A549 (cell line): ENCODE measurements at regions not wholly inside any gene's neighbourhood (a gene's known extent, or its start where the extent isn't known, plus 50 kb on each side); places are given as distances from the start of the nearest gene placed in this dataset.

Experiments
- ATAC-seq, 2 experiments: fragments of 200-7000 bp in 1 of 2; fragments of >200 bp in 1 of 2; cut with Nextera tagmentation in 1 of 2; cut with Tn5 transposase in 1 of 2; 3 replicates each; pipeline versions ENCODE4 v1.8.0 to v1.9.1; 2018 to 2020; ENCODE audit warnings: mild to moderate bottlenecking in 1 of 2, moderate library complexity in 1 of 2
- CTCF ChIA-PET: fragments of 300-600 bp; sonication (Branson Sonifier 250); formaldehyde crosslinking; extraction: SDS; loops from one replicate; lab custom pipeline; 2021; ENCODE audit warnings: antibody characterized with exemption, inconsistent platforms; lab: Yijun Ruan, JAX
- POLR2A ChIA-PET: fragments of 350-600 bp; formaldehyde crosslinking; extraction: SDS; loops from one replicate; lab custom pipeline; 2021; ENCODE audit warnings: antibody characterized with exemption, inconsistent platforms; lab: Yijun Ruan, JAX
- DNase-seq, 2 experiments: peaks; one replicate each; pipeline versions ENCODE4 v3.0.0 to v3.0.0-alpha.2; 2011 to 2016; ENCODE audit warnings: low read depth in 1 of 2, low spot score in 1 of 2
- FAIRE-seq: peaks from 2 replicates; lab custom pipeline; 2011; peaks lifted over from hg19 to GRCh38; lab: Jason Lieb, UNC
- H3K27ac ChIP-seq, 2 experiments: fragments of >200 bp; sonication (Bioruptor Twin); formaldehyde crosslinking; 3 replicates each; pipeline ENCODE4 v1.5.1; 2016 to 2017
- H3K4me1 ChIP-seq: fragments of >200 bp; sonication (Bioruptor Twin); formaldehyde crosslinking; 3 replicates; pipeline ENCODE4 v1.6.1; 2016
- H3K4me2 ChIP-seq: fragments of >200 bp; sonication (Bioruptor Twin); formaldehyde crosslinking; 3 replicates; pipeline ENCODE4 v1.6.1; 2016
- H3K4me3 ChIP-seq: fragments of >200 bp; sonication (Bioruptor Twin); formaldehyde crosslinking; 3 replicates; pipeline ENCODE4 v1.5.1; 2016
- H3K9me3 ChIP-seq: fragments of >200 bp; sonication (Bioruptor Twin); formaldehyde crosslinking; 3 replicates; pipeline ENCODE4 v1.6.1; 2016
- BHLHE40 ChIP-seq: IDR thresholded peaks from 2 replicates; pipeline ENCODE4 v1.6.1; 2012; ENCODE audit warnings: low read depth, low read length, inconsistent platforms
- CBX2 ChIP-seq: fragments of 200-600 bp; sonication (generic); IDR thresholded peaks from 2 replicates; pipeline ENCODE4 v1.6.1; 2016; ENCODE audit warnings: low read depth, mild to moderate bottlenecking, borderline replicate concordance
- CEBPB ChIP-seq, 2 experiments: fragments of >200 bp in 1 of 2; sonication (Bioruptor Twin) in 1 of 2; formaldehyde crosslinking in 1 of 2; IDR thresholded peaks; 2 replicates each; pipeline ENCODE4 v1.6.1; 2012 to 2016
- EP300 ChIP-seq, 2 experiments: fragments of >200 bp; sonication (Bioruptor Twin); formaldehyde crosslinking; IDR thresholded peaks; 2 replicates in 1 of 2; 3 replicates in 1 of 2; pipeline ENCODE4 v1.6.1; 2016 to 2017
- FOSL2 ChIP-seq, 2 experiments: fragments of 450-650 bp in 1 of 2; fragments of >200 bp in 1 of 2; sonication (Bioruptor Twin) in 1 of 2; formaldehyde crosslinking; IDR thresholded peaks; 2 replicates each; pipeline versions ENCODE4 v1.5.0 to v1.6.1; 2016 to 2020; ENCODE audit warnings: mild to moderate bottlenecking in 1 of 2, moderate library complexity in 1 of 2
- FOXS1 ChIP-seq: fragments of 250-450 bp; sonication (Bioruptor Pico); IDR thresholded peaks from 2 replicates; pipeline ENCODE4 v1.5.0; 2020; ENCODE audit warnings: mild to moderate bottlenecking, moderate library complexity
- HDAC2 ChIP-seq: fragments of 200-600 bp; sonication (generic); IDR thresholded peaks from 2 replicates; pipeline ENCODE4 v1.6.1; 2016
- HEYL ChIP-seq: fragments of 250-450 bp; sonication (Bioruptor Pico); IDR thresholded peaks from 2 replicates; pipeline ENCODE4 v1.8.0; 2021; ENCODE audit warnings: mild to moderate bottlenecking, moderate library complexity
- HOXB5 ChIP-seq: fragments of 250-450 bp; sonication (Bioruptor Pico); IDR thresholded peaks from 2 replicates; pipeline ENCODE4 v1.5.0; 2020; ENCODE audit warnings: mild to moderate bottlenecking, moderate library complexity
- JUNB ChIP-seq: fragments of >200 bp; sonication (Bioruptor Twin); formaldehyde crosslinking; IDR thresholded peaks from 2 replicates; pipeline ENCODE4 v1.6.1; 2016
- MAFK ChIP-seq: fragments of 450-650 bp; IDR thresholded peaks from 2 replicates; pipeline ENCODE4 v1.6.1; 2014; ENCODE audit not compliant: partially characterized antibody
- MAZ ChIP-seq: fragments of 150-350 bp; IDR thresholded peaks from 2 replicates; pipeline ENCODE4 v1.6.1; 2014; ENCODE audit warnings: antibody characterized with exemption, low read depth, low read length, borderline replicate concordance
- MYC ChIP-seq: IDR thresholded peaks from 2 replicates; pipeline ENCODE4 v1.6.1; 2012; ENCODE audit warnings: mild to moderate bottlenecking, inconsistent platforms, low read length, improper control_type of control experiment, borderline replicate concordance
- NFE2L2 ChIP-seq: fragments of 150-350 bp; conservative IDR thresholded peaks from 2 replicates; pipeline ENCODE4 v1.6.1; 2014; ENCODE audit warnings: low read length
- NPAS2 ChIP-seq: fragments of 250-450 bp; sonication (Bioruptor Pico); IDR thresholded peaks from 2 replicates; pipeline ENCODE4 v1.8.0; 2022; ENCODE audit warnings: mild to moderate bottlenecking, moderate library complexity, borderline replicate concordance
- NR3C1 ChIP-seq: fragments of >200 bp; sonication (Bioruptor Twin); formaldehyde crosslinking; IDR thresholded peaks from 3 replicates; pipeline ENCODE4 v1.6.1; 2017
- PBX3 ChIP-seq: IDR thresholded peaks from 2 replicates; pipeline ENCODE4 v1.6.1; 2012
- POLR2A ChIP-seq: IDR thresholded peaks from 2 replicates; pipeline ENCODE4 v1.6.1; 2012; ENCODE audit warnings: mild to moderate bottlenecking, low read length
- POLR2AphosphoS2 ChIP-seq: conservative IDR thresholded peaks from 2 replicates; pipeline ENCODE4 v1.6.1; 2012; ENCODE audit warnings: low read length, improper control_type of control experiment, inconsistent platforms
- RAD21 ChIP-seq, 2 experiments: fragments of >200 bp in 1 of 2; sonication (Bioruptor Twin) in 1 of 2; formaldehyde crosslinking in 1 of 2; IDR thresholded peaks in 1 of 2; conservative IDR thresholded peaks in 1 of 2; 2 replicates in 1 of 2; 3 replicates in 1 of 2; pipeline ENCODE4 v1.6.1; 2012 to 2018; ENCODE audit warnings: inconsistent platforms in 1 of 2
- RCOR1 ChIP-seq: fragments of 150-350 bp; IDR thresholded peaks from 2 replicates; pipeline ENCODE4 v1.6.1; 2014; ENCODE audit warnings: antibody characterized with exemption, low read length, low read depth
- REST ChIP-seq: fragments of 200-600 bp; sonication (generic); IDR thresholded peaks from 2 replicates; pipeline ENCODE4 v1.6.1; 2016; ENCODE audit warnings: antibody characterized with exemption, mild to moderate bottlenecking, moderate library complexity
- RNF2 ChIP-seq: fragments of 200-600 bp; sonication (generic); IDR thresholded peaks from 2 replicates; pipeline ENCODE4 v1.6.1; 2016; ENCODE audit warnings: low read depth, mild to moderate bottlenecking, antibody characterized with exemption, moderate library complexity, borderline replicate concordance
- SMC3 ChIP-seq: fragments of >200 bp; sonication (Bioruptor Twin); formaldehyde crosslinking; IDR thresholded peaks from 3 replicates; pipeline ENCODE4 v1.6.1; 2018; ENCODE audit warnings: inconsistent platforms
- SREBF2 ChIP-seq: fragments of 450-650 bp; IDR thresholded peaks from 2 replicates; pipeline ENCODE4 v1.6.1; 2014; ENCODE audit warnings: mild to moderate bottlenecking, moderate library complexity
- TFCP2L1 ChIP-seq: fragments of 250-450 bp; sonication (Bioruptor Pico); IDR thresholded peaks from 2 replicates; pipeline ENCODE4 v1.5.0; 2021; ENCODE audit warnings: mild to moderate bottlenecking
- TP53 ChIP-seq: fragments of 250-450 bp; sonication (Bioruptor Pico); IDR thresholded peaks from 2 replicates; pipeline ENCODE4 v1.5.0; 2021; ENCODE audit warnings: mild to moderate bottlenecking, moderate library complexity
- ZC3H11A ChIP-seq: fragments of 450-650 bp; IDR thresholded peaks from 2 replicates; pipeline ENCODE4 v1.6.1; 2014; ENCODE audit warnings: antibody characterized with exemption, mild to moderate bottlenecking
- WGBS: methylation state at CpG from one replicate; pipeline ENCODE4 v1.1.6; 2017; ENCODE audit errors: missing lambda C conversion rate; 5-methylcytosine and 5-hydroxymethylcytosine counted together
- TF ChIP-seq, protein P1 (sequence below): fragments of >200 bp; sonication (Bioruptor Twin); formaldehyde crosslinking; IDR thresholded peaks from 3 replicates; pipeline ENCODE4 v1.6.1; 2016
- TF ChIP-seq, protein P2 (sequence below): fragments of 250-450 bp; sonication (Bioruptor Pico); IDR thresholded peaks from 2 replicates; pipeline ENCODE4 v1.5.0; 2020; ENCODE audit warnings: low read depth, mild to moderate bottlenecking, moderate library complexity
- TF ChIP-seq, protein P3 (sequence below): fragments of 250-450 bp; sonication (Bioruptor Pico); IDR thresholded peaks from 2 replicates; pipeline ENCODE4 v1.5.0; 2021; ENCODE audit warnings: mild to moderate bottlenecking, moderate library complexity, borderline replicate concordance

DNA sequence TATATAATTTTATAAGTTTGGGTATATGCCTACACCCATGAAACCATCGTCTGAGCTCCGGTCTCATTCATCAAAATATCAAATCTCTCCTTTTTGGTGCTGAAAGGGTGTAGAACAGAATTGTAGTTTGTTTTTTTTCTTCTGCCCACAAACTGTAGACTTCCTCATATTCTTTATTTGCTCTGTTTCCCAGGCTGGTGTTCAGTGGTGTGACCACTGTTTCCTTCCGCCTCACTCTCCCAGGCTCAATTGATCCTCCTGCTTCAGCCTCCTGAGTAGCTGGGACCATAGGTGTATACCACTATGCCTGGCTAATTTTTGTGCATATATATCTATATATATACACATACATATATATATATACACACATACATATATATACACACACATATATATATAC, 139.6 kb upstream of the HCRTR2 start:
- ChIA-PET CTCF (no interaction called here), POLR2A (no interaction called here)
- FAIRE-seq: no peak

GRCh38 chr6:55040102-55040848, 134.0 kb upstream of the HCRTR2 start:
- Histone ChIP-seq H3K4me1 (no peaks in the 10 kb centered on the region), H3K9me3 (no peaks in the 10 kb centered on the region), H3K4me3 (no peak overlapping the region), H3K27ac (no peak overlapping the region), H3K4me2 (no peak overlapping the region)
- no peak for DNase-seq
- ATAC-seq: no peak
- WGBS: 7% methylated on average over 3 of the region's 3 CpGs
- POLR2A ChIA-PET: no interaction called here
- TF ChIP-seq FOXS1 (CRISPR knock-in tag) (no peak), POLR2AphosphoS2 (no peak), ZC3H11A (no peak), TP53 (CRISPR knock-in tag) (no peak), NFE2L2 (no peak), RCOR1 (no peak), JUNB (no peak), RNF2 (no peak), HOXB5 (CRISPR knock-in tag) (no peak), BHLHE40 (no peak), MAFK (no peak), CEBPB (IDR thresholded peaks at IDR 0.05) (no peak), NPAS2 (CRISPR knock-in tag) (no peak), REST (no peak)
- TF ChIP-seq, protein P1, sequence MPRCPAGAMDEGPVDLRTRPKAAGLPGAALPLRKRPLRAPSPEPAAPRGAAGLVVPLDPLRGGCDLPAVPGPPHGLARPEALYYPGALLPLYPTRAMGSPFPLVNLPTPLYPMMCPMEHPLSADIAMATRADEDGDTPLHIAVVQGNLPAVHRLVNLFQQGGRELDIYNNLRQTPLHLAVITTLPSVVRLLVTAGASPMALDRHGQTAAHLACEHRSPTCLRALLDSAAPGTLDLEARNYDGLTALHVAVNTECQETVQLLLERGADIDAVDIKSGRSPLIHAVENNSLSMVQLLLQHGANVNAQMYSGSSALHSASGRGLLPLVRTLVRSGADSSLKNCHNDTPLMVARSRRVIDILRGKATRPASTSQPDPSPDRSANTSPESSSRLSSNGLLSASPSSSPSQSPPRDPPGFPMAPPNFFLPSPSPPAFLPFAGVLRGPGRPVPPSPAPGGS: no peak
- TF ChIP-seq, protein P2, sequence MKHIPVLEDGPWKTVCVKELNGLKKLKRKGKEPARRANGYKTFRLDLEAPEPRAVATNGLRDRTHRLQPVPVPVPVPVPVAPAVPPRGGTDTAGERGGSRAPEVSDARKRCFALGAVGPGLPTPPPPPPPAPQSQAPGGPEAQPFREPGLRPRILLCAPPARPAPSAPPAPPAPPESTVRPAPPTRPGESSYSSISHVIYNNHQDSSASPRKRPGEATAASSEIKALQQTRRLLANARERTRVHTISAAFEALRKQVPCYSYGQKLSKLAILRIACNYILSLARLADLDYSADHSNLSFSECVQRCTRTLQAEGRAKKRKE: no peak
- CTCF ChIA-PET: no interaction called here
- no peak for FAIRE-seq

More for the DNA sequence above, 139.6 kb upstream of the HCRTR2 start:
- ATAC-seq (no peak), DNase-seq (no peak)
- Histone ChIP-seq H3K9me3 (no peaks in the 10 kb centered on the region), H3K4me2 (no peak overlapping the region), H3K4me3 (no peak overlapping the region), H3K4me1 (no peaks in the 10 kb centered on the region), H3K27ac (no peak overlapping the region)
- 82% methylated on average over 3 of the region's 3 CpGs for WGBS
- TF ChIP-seq RAD21 (conservative IDR thresholded peaks at IDR 0.05 in 1 of 2, IDR thresholded peaks at IDR 0.05 in 1 of 2) (no peak), SMC3 (no peak), FOXS1 (CRISPR knock-in tag) (no peak), HEYL (CRISPR knock-in tag) (no peak), SREBF2 (no peak), FOSL2 (IDR thresholded peaks at IDR 0.05) (no peak), FOSL2 (CRISPR knock-in tag; IDR thresholded peaks at IDR 0.05) (no peak), HDAC2 (no peak), PBX3 (no peak), MYC (no peak), MAZ (no peak), ZC3H11A (no peak), CBX2 (no peak), EP300 (IDR thresholded peaks at IDR 0.05) (no peak), NR3C1 (no peak), TFCP2L1 (CRISPR knock-in tag) (no peak), POLR2A (no peak)
- TF ChIP-seq, protein P3, sequence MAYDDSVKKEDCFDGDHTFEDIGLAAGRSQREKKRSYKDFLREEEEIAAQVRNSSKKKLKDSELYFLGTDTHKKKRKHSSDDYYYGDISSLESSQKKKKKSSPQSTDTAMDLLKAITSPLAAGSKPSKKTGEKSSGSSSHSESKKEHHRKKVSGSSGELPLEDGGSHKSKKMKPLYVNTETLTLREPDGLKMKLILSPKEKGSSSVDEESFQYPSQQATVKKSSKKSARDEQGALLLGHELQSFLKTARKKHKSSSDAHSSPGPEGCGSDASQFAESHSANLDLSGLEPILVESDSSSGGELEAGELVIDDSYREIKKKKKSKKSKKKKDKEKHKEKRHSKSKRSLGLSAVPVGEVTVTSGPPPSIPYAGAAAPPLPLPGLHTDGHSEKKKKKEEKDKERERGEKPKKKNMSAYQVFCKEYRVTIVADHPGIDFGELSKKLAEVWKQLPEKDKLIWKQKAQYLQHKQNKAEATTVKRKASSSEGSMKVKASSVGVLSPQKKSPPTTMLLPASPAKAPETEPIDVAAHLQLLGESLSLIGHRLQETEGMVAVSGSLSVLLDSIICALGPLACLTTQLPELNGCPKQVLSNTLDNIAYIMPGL (CRISPR knock-in tag): no peak
